D721Med (cell line): ENCODE measurements at regions not wholly inside any gene's neighbourhood (a gene's known extent, or its start where the extent isn't known, plus 50 kb on each side); places are given as distances from the start of the nearest gene placed in this dataset.

Experiments
- DNase-seq: peaks from one replicate; pipeline ENCODE4 v3.0.0; 2011; ENCODE audit warnings: low spot score; ENCODE audit not compliant: insufficient read length
- FAIRE-seq: peaks from 2 replicates; lab custom pipeline; 2011; peaks lifted over from hg19 to GRCh38; lab: Jason Lieb, UNC
- CTCF ChIP-seq: IDR thresholded peaks from 2 replicates; pipeline ENCODE4 v1.5.1; 2012; ENCODE audit warnings: mild to moderate bottlenecking, control low read depth; ENCODE audit not compliant: insufficient read depth; ENCODE audit errors: missing control alignments

GRCh38 chr6:139638179-139638941, 263.9 kb upstream of the CITED2 start:
- FAIRE-seq (no peak), DNase-seq (no peak)
- no peak for TF ChIP-seq CTCF

GRCh38 chr6:139637766-139638165, 263.3 kb upstream of the CITED2 start:
- FAIRE-seq: no peak

GRCh38 chr6:139636391-139636790, 261.9 kb upstream of the CITED2 start:
- TF ChIP-seq CTCF: no peak
- no peak for DNase-seq
- no peak for FAIRE-seq

More at GRCh38 chr6:139637766-139638165, 263.3 kb upstream of the CITED2 start:
- DNase-seq: no peak
- no peak for TF ChIP-seq CTCF

GRCh38 chr6:139635401-139636130, 261.1 kb upstream of the CITED2 start:
- no peak for TF ChIP-seq CTCF
- no peak for FAIRE-seq

GRCh38 chr6:139632840-139633239, 258.4 kb upstream of the CITED2 start:
- FAIRE-seq: no peak
- TF ChIP-seq CTCF: no peak
- DNase-seq: no peak

More at GRCh38 chr6:139635401-139636130, 261.1 kb upstream of the CITED2 start:
- DNase-seq: no peak

- DNase-seq (no peak), FAIRE-seq (no peak)
- no peak for TF ChIP-seq CTCF
These were observed 253.8 kb upstream of the CITED2 start for GRCh38 chr6:139628270-139628669.
